ENCODE measurements at regions not wholly inside any gene's neighbourhood (a gene's known extent, or its start where the extent isn't known, plus 50 kb on each side); places are given as distances from the start of the nearest gene placed in this dataset.

DNA sequence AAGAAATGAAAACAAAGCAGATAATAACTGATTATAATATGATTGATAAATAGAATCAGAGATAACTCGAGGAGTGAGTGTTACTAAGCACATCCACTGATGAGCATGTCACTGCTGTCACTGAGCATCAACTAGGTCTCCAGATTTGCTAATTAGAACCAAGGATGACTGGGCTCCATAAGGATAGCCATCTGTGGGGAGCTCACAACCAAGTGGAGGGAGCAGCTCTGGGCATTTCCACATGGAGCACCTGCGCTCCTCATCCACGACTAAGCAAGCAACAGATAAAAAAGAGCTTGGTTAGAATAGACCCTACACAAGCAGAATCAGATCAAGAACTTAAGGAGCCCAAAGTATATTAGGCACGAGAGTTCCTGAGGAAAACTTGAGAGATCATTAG is 396.0 kb upstream of the B3GAT1 start:
- POLR2A ChIA-PET, result no interaction called here
- CTCF ChIA-PET, result no interaction called here
- H3K27me3 ChIP-seq (ENCODE audit: control insufficient read depth, insufficient read depth, low read length), result no peaks in the 10 kb centered on the region
- no peak overlapping the region for H3K4me3 ChIP-seq (ENCODE audit: low read depth, low read length)
- no peak for TF ChIP-seq CTCF (IDR thresholded peaks at IDR 0.05; ENCODE audit: insufficient read depth, low read depth, low read length)
- DNase-seq (ENCODE audit: low read depth), result no peak
- H3K36me3 ChIP-seq (ENCODE audit: control insufficient read depth, insufficient read depth, low read length), result no peaks in the 10 kb centered on the region

DNA sequence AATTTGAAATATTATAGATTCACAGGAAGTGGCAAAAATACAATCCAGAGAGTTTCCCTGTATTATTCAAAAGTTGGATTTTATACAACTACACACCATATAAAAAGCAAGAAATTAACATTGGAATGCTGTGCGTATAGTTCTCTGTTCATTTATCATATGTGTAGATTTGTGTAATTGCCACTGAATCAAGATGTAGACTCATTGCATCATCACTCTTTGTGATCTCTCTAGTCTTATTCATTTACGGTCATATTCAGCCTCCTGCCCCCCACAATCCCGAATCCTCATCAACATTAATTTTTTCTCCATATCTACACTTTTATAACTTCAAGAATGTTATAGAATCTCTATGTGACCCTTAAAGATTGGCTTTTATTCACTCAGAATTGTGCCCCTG is 390.6 kb upstream of the B3GAT1 start:
- Histone ChIP-seq H3K27me3 (ENCODE audit: control insufficient read depth, insufficient read depth, low read length) (no peaks in the 10 kb centered on the region), H3K36me3 (ENCODE audit: control insufficient read depth, insufficient read depth, low read length) (no peaks in the 10 kb centered on the region), H3K4me3 (ENCODE audit: low read depth, low read length) (no peak overlapping the region)
- no peak for TF ChIP-seq CTCF (IDR thresholded peaks at IDR 0.05; ENCODE audit: insufficient read depth, low read depth, low read length)
- CTCF ChIA-PET, result no interaction called here
- POLR2A ChIA-PET, result no interaction called here
- no peak for DNase-seq (ENCODE audit: low read depth)

GRCh38 chr11:134802116-134802515 is 390.1 kb upstream of the B3GAT1 start:
- Histone ChIP-seq H3K36me3 (ENCODE audit: control insufficient read depth, insufficient read depth, low read length) (no peaks in the 10 kb centered on the region), H3K27me3 (ENCODE audit: control insufficient read depth, insufficient read depth, low read length) (no peaks in the 10 kb centered on the region), H3K4me3 (ENCODE audit: low read depth, low read length) (no peak overlapping the region)
- ChIA-PET POLR2A (no interaction called here), CTCF (no interaction called here)
- DNase-seq (ENCODE audit: low read depth), result no peak
- no peak for TF ChIP-seq CTCF (IDR thresholded peaks at IDR 0.05; ENCODE audit: insufficient read depth, low read depth, low read length)

DNA sequence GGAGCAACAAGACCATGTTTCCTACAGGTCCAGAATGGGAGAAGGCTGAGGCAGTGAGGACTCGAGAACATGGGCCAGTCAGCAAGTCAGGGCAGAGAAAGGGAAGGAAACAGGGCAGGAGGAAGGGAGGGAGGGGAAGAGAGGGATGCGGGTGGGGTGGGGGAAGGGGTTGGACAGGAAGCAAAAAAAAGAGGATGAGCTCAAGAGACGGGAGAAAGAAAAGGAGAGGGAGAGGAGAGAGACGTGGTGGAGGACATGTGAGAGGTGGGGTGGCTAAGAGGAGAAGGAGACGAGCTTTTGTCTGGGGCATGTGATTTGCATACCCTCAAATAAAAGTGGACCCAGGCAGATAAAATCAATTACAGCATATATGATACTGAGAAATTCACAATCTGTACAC is 389.5 kb upstream of the B3GAT1 start:
- POLR2A ChIA-PET, result no interaction called here
- TF ChIP-seq CTCF (IDR thresholded peaks at IDR 0.05; ENCODE audit: insufficient read depth, low read depth, low read length), result no peak
- no peaks in the 10 kb centered on the region for H3K27me3 ChIP-seq (ENCODE audit: control insufficient read depth, insufficient read depth, low read length)
- no peak overlapping the region for H3K4me3 ChIP-seq (ENCODE audit: low read depth, low read length)
- no peaks in the 10 kb centered on the region for H3K36me3 ChIP-seq (ENCODE audit: control insufficient read depth, insufficient read depth, low read length)
- CTCF ChIA-PET, result no interaction called here
- DNase-seq (ENCODE audit: low read depth), result no peak

- DNase-seq (ENCODE audit: low read depth), result no peak
- ChIA-PET CTCF (no interaction called here), POLR2A (no interaction called here)
- no peaks in the 10 kb centered on the region for H3K27me3 ChIP-seq (ENCODE audit: control insufficient read depth, insufficient read depth, low read length)
- no peak for TF ChIP-seq CTCF (IDR thresholded peaks at IDR 0.05; ENCODE audit: insufficient read depth, low read depth, low read length)
- no peaks in the 10 kb centered on the region for H3K36me3 ChIP-seq (ENCODE audit: control insufficient read depth, insufficient read depth, low read length)
- H3K4me3 ChIP-seq (ENCODE audit: low read depth, low read length), result no peak overlapping the region
Observed at GRCh38 chr11:134800826-134801225, 388.8 kb upstream of the B3GAT1 start.

All from BJ (cell line).